Femur (tissue), 1 donor: ENCODE measurements at regions not wholly inside any gene's neighbourhood (a gene's known extent, or its start where the extent isn't known, plus 50 kb on each side); places are given as distances from the start of the nearest gene placed in this dataset.

ENCODE experiments used
- DNase-seq: peaks from one replicate; pipeline ENCODE4 v3.0.0-alpha.2; 2017

DNA sequence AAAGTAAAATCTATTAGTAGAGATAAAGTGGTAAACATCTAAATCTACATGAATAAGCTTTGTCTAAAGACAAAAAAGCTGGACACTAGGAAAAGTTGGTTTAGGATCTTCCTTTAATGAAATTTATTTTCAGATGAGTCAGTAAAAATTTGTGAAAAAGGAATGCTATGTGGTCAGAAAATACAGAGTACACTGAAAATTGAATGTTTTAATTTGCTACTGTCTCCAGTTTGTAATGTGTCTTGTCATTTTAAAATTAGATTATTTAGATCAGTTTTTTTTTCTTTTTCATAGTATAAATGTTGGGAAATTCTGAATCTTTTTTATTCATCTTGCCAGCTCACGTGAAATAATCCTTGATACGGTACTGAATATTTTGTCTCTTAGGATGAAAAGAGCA, 56.9 kb downstream of the SLITRK6 start:
- no peak for DNase-seq

DNA sequence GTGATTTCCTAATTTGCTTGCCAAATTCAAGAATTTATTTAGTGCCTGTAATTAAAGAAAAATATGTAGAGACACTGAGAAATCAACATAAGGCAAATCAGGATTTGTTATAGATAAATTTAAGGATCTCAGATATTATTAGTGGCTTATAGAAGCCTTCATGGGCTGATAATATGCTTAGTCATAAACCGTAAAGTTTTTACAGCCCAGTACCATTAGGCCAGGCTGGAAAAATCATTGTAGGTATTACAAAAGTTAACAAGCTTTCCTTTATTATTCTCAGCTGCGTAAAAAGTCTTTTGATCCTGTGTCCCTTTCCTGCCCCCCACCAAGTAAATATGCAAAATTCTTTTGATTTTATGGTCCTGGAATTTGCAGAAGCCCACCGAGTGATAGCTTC, 58.2 kb downstream of the SLITRK6 start:
- no peak for DNase-seq

DNA sequence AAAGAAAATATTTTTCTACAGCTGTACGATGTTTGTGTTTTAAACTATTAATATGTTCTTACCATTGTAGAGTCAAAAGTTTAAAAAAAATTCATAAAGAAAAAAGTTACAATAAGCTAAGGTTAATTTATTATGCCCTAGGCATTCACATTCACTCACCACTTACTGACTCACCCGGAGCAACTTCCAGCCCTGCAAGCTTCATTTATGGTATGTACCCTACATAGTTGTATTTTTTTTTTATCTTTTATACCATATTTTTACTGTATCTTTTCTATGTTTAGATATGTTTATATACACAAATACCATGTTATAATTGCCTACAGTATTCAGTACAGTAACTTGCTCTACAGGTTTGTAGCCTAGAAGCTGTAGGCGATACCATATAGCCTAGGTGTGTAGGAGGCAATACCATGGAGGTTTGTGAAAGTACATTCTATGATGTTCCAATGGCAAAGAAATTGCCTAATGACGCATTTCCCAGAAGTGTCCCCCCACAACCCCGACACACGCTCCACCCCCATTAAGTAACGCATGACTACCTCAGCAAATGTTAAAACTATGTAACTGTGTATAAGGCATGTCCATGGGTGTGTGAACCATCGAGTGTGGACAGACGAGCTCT, 60.4 kb downstream of the SLITRK6 start:
- DNase-seq, result no peak

DNA sequence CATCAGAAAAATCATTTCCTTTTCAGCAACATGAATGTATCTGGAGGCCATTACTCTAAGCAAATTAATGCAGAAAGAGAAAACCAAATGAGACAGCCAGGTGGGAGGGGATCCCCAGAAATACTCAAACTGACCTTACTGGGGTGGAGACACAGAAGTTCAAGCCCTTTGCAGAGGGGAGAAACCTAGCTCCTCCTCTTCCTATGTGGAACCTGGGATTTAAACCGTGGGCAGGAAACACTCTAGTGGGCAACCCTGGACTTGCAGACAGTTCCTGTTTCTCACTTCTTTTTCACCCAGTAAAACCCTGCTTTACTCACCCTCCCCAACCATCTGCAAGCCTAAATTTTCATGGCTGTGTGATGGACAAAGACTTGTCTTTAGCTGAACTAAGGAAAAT, 61.3 kb downstream of the SLITRK6 start:
- DNase-seq, result no peak

DNA sequence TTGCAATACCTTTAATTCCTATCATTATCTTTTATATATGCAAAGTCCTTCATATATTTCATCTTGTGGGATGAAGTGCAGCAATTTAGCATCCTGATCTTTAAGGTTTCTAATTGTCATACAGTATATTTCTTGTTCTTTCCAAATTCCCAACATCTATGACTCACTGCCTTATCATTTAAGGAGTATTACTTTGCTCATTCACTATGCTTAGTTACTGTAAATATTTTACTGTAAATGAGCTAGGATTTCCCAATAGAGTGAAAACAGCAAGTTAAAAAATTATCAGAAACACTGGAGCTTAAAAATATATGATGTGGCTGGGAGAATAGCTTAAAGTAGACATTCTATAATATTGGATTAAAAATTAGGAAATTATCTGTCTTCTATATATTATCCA, 69.9 kb downstream of the SLITRK6 start:
- no peak for DNase-seq

DNA sequence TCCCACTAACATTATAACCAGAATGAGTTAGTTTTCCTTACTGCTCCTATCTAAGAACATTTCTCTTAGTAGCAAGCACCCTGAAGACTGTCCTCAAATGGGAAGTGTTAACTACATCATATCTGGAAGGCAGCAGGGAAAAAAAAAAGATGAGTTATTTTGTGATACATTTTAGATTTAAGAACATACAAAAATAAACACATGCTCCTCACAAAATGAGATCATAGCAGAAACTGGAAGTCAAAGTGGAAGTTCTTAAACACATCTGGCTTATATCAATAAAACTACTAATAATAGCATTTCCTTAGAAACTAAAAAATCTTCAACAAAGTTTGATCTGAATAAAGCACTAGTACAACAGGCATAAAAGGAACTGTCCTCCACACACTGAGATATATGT, 70.4 kb downstream of the SLITRK6 start:
- no peak for DNase-seq

DNA sequence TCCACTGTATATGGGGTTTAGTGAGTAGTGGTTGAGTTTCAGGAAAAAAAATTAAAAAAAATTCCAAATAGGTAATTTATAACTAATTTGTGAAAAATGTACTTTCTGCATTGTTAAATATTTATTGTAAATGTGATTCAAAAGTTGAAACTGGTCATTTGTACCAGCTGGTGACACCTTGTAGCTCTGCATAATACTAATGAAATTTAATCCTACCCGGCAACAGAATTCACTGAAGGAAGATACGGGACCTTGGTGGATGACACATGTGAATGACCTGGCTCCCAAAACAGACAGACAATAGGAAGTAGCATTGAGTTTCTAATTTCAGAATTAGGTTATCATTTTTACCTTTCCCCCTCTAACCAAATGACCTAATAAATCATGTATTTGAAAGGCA, 73.8 kb downstream of the SLITRK6 start:
- DNase-seq, result no peak

DNA sequence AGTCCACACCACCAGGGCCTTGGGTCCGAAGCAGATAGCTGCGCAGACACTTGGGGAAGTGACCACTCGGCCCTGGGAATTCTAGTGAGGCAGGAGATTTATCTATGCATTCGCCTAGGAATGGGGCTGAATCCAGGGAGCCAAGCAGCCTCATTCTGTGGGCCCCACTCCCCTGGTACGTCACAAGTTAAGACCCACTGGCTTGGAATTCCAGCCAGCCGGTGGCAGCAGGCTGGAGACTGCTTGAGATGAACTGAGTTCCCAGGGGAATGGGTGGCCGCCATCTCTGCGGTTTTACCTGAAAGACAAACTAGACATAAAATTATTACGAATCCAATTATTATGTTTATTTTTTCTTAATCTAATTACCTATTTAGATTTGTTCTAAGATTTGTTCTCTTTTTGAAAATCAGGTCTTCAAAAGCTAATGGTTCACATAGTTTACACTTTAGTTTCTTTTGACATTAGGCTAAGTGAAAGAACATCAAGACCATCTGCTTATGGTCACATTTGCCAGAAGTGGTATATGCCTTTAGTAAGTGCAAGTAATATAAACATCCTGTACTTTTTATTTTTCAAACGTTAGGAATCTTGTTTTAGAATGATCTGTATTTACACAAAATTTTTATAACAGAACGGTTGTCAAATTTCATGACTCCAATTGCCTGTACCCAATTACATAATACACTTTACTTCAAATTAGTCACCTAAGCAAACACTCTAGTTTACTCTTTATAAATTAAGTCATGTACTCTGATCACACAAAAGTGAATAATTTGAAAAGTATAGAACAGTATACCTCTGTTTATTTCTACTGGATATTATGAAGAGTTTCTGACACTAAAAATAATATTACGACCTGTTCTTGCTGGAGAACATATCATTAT, 74.4 kb downstream of the SLITRK6 start:
- DNase-seq, result no peak

DNA sequence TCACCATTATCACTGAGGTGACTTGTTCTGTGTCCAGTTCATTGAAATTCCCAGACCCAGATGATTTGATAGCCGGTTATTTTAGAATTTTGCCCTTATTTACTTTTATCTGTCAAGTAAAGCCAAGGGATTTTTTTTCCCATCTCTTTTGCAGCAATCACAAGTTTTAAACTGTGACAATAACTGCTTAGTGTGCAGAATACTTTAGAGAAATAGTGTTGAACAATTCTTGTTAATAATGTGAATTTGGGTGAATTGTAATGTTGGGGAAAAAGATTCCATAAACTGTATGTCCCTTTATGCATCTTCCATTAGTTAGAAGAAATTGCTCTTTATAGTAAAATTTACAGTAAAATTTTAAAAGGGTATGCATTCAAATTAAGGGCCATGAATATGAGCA, 79.5 kb downstream of the SLITRK6 start:
- DNase-seq, result no peak

DNA sequence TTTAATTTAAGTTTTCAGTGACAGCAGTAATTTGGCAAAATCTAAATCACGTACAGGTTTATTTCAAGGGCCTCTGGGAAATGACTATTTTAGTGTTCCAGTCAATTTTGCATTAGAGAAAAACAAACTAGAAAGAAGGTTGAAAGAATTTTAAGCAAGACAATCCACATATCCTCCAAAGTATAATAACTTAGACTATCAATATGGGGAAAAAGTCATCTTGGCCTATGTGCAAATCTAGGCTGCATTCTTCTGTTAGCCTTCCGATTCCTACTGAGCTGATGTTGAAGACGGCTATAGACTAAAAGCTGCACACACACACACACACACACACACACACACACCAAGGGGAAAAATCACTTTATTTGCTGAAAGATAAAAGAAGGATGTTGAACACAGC, 81.3 kb downstream of the SLITRK6 start:
- peak; percentile 23 for DNase-seq

DNA sequence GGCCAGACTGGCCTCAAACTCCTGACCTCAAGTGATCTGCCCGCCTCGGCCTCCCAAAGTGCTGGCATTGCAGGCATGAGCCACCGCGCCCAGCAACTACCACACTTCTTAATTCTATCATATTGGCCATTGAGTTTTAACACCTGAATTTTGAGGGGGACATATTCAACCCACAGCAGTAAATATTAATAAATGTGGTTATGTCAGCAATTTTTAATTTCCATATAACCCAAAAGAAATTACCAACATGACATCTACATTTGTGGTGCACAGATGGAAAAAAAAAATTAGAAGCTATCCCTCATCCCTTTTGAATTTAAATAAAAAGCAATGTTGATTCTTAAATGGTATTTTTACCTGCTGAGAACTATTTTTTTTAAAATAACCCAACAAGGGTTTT, 88.7 kb downstream of the SLITRK6 start:
- DNase-seq, result no peak

DNA sequence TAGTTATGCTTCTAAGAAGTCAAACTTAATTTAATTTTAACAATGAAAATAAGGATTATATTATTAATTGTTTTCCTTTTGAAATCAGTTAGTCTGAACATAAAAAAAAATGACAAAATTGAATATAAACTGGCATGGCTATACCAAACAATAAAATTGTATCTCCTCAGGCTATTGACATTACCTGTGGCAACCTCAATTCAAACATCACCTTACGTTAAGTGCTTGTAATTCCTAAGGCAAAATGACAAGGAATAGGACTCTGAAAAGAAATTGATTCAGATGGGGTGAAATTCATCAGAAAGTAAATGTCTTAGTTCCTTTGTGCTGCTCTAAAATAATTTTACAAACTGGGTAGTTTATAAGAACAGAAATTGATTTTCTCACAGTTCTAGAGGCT, 89.5 kb downstream of the SLITRK6 start:
- DNase-seq, result no peak

DNA sequence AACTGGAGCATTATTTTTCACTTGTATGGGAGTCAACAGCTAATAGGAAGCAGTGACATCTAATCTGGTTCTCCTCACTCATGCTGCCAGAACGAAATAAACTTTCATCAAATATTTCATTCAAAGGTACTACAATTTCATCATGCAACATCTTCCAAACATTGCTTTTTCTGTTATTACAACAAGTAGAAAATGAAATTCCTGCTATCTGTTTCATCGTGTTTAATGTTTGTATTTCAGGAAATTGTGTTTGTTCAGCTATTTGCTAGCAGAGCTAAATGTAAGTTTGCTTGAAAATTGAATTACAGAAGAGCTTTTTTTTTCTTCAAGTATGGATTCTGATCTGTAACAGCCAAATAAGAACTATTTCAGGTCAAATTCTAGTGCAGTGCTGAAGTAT, 90.1 kb downstream of the SLITRK6 start:
- DNase-seq, result no peak

DNA sequence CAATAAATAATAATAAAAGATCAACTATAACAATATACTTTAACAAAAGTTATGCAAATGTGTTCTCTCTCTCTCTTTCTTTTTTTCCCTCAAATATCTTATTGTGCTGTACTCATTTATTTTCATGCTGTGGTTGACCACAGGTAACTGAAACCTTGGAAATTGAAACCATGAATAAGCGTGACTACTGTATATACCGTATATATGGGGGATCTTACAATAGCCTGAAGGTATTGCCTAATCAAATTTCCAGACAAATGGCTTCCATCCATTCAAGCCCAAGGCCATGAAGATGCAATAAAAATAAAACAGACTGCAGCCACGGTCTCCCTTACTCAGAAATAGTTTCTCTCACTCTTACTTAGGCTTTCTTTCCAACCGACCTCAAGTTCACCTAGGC, 98.3 kb downstream of the SLITRK6 start:
- no peak for DNase-seq

DNA sequence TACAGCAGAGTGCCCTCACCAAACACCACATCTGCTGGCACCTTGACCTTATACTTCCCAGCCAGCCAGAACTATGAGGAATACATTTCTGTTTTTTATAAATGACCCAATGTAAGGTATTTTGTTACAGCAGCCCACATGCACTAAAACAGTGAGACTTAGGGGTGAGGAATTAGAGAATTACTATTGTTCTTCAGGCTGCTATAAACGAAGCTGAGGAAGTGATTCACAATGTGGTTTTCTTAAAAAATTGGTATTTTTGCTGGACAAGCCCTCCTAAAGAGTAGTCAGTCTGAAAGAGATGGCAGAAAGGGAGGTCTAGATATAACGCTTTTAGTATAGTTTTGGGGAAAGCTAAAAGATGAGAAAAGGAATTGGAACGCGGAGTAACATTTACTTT, 101.0 kb downstream of the SLITRK6 start:
- no peak for DNase-seq

DNA sequence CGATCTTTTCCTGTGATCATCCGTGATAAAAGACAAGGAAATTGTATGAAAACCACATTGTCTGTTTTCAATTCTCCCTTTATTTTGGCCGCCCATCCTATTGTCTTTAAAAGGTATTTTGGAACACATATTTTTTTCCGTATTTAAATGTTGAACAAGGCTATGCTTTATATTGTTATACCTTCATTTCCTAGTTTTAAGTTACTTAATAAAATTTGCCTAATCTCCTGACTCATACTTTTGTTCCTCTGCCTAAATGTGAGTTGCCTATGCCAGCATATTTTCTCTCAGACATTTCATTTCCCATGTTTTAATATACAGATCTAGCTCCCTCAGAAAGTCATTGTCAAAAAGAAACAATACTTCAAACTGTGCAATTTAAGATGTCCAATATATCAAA, 104.2 kb downstream of the SLITRK6 start:
- DNase-seq, result no peak

DNA sequence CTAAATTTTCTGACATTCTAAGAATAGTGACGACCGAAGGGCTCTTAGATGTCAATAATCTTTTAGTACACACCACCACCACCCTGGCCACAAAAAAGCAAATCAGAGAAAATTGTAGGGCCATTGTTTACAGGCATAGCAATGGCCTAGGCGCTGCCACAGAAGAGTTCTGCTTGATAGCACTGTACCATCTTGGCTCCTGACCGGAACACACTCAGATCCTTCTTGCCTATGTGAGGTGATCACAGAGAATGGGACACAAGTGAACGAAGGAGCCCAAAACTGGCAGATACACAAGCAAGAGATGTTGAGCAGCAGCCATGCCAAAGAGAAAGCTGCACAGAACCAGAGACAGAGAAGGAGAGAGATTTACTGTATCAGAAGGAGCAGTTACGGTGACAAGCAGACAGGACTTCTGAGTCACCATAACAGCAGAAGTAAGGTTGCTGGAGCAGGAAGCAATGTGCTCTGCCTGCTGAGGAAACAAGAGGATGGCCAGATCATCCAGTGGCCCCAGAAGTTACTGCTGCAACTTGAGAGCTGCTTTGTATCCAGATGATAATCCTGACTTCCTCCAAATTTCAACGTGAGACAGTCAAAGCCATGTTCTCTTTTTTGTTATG, 105.2 kb downstream of the SLITRK6 start:
- no peak for DNase-seq

DNA sequence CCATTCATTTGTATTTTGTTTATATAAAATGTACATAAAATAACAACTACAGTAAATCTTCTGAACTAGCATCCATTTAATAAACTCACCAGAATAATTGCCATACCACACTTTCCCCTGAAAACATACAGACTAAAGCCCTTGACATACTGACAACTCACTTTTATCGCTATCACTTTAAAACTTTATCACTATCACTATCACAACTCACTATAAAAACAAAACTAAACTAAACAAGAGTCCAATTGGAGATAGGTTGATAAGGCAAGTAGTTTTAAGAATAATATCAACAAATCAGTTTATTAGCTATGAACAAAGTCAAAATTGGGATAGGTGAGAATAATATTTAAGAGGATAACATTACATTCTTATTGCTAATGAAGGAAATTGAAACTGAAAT, 108.9 kb downstream of the SLITRK6 start:
- no peak for DNase-seq

DNA sequence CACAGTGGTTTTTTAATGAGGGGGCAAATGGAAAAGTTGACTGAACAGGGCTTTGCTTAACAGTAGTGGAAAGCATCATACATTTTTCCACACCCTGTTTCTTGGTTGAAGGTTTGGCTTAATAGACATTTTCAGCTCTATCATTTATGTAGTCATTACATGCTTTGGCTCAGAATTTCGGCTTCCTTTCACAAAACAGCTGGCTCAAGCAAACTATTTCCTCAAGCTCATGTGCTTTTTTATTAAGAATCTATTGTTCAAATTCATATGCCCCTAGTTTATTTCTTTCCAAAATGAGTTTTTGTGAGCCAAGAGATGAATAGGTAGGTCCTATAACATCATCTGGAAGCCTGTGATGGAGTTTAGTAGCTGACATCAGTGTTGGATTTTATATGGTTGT, 113.8 kb downstream of the SLITRK6 start:
- no peak for DNase-seq

DNA sequence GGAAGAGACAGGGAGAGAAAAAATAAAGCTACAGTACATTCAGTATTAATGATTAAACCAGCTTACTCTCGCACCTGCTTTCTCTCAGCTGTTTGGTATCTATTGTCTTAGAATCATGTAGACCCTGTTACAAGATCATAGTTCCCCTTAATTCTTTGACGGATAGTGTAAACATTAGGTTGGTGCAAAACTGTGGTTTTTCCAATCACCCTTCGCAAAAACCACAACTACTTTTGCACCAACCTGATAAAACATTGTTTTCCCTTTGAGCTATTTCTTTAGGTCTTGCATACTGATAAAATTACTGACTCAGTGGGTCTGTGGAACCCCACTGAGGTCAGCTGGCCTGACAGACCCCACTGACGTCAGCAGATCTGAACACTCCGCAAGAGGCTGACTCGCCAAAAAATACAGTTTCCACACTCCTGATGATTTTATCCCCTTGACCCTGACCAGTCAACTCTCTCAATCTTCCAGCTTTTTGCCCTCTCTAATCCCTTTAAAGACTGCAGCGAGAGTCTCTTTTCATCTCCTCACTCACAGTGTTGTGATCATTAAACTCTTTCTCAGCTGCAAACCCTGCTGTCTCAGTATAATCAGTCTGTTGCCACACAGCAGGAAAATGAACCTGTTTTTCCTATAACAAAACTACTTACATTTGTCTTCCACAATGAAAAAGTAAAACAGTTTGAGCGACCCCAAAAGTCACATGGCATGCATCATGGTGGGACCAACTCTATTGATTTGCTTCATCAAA, 123.9 kb downstream of the SLITRK6 start:
- no peak for DNase-seq

DNA sequence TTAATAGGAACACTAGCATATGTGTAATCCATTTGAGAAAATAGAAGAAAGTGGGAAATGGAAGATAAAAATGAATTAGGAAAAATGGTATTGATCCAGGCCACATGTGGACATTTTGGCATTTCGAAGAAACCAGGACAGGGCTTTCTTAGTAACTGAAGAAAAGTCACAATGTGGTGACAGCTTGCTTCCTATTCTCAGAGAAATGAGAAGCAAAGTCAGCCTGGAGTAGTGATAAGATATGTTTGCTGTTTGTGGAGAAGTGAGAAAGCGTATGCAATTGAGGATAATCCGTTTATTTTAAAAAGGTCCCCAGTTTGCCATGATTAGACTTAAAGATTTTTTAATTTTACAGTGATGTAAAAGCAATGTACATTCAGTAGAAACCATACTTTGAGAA, 127.9 kb downstream of the SLITRK6 start:
- DNase-seq, result no peak

DNA sequence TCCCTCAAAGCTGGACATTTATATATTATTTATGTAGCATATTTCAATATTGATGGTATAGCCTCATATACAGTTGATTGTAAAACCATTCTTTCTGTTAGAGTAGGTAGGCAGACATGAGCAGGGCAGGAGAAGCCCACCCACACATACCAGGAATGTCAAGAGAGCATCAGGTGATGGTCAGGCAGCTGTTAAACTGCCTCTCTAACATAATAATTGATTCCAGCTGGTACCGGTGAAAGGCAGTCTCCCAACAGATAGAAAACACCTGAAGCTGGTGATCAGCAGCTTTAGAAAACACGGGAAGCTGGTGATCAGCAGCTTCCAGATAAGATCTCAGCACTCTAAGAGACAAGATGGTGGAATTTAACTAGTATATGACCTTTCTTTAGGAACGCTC, 132.9 kb downstream of the SLITRK6 start:
- no peak for DNase-seq

DNA sequence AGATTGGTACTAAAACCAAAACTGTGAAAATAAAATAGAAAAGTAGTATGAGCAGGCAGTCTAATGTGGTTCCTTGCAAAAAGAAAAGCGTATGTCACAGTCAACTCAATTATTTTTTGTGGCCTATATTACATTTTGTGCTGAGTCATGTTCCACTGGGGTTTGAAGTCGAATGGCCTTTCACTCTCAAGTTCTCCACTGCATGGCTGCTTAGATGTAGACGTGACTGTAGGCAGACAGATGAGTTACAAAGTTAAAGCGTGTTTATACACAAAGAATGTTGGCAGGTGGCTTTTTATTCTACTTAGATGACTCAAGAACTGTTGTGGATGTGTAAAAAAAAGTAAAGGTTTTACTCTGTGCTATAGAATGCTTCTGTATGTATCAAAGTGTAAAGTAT, 133.9 kb downstream of the SLITRK6 start:
- DNase-seq, result no peak

DNA sequence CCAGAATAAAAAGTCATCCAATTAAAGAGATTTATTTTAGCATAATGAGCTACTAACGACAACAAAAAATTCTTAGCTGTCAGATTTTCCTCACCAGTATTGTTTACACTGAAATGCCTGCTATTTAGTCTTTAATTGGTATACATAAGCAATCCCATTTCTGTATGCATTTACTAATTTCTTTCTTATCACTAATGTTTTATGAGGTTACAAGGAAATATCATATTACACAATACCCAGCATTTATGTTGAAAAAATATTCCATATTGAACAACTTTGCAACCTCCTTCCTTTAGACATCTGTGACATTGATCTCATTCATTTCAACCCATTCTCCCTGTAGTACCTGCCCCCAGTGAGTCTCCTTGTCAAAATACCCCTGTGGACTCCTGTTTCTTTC, 135.4 kb downstream of the SLITRK6 start:
- DNase-seq, result no peak
